ENCODE measurements at regions not wholly inside any gene's neighbourhood (a gene's known extent, or its start where the extent isn't known, plus 50 kb on each side); places are given as distances from the start of the nearest gene placed in this dataset.
"Not testable (repeated sequence)": the region's sequence is repeated elsewhere in the genome, so short reads cannot be mapped to it uniquely, and the experiment has no call there.

- POLR2A ChIA-PET = not testable (repeated sequence)
These were observed 63.8 kb downstream of the NSUN5 start for GRCh38 chr7:73244782-73245311.

DNA sequence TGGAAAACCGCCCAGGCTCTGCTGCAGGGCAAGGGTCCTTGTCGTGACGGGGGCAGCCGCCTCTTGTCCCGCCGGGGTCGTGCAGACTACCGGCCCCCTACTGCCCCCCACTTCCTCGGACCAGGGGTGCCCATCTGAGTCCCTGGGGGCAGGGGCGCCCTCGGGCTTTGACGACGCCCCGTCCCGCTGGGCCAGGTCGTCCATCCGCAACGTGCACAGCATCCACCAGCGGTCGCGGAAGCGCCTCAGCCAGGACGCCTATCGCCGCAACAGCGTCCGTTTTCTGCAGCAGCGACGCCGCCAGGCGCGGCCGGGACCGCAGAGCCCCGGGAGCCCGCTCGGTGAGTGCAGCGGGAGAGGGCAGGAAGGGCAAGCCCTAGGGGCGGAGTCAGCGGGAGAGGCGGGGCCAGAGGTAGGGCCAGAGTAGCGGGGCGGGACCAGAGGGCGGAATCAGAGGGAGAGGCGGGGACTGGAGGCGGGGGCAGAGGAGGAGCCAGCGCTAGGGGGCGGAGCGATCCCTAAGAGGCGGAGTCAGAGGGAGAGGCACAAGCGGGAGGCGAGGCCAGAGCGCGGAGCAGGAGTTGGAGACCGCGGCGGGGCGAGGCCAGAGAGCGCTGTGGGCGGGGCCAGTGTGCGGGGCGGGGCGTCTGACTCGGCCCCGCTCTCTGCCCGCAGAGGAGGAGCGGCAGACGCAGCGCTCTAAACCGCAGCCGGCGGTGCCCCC is 73.5 kb downstream of the NSUN5 start:
- H3K4me3 Mint-ChIP-seq; H3K27ac Mint-ChIP-seq; H3K9me3 Mint-ChIP-seq (ENCODE audit: insufficient read depth); H3K4me1 Mint-ChIP-seq (ENCODE audit: low read depth); H3K36me3 Mint-ChIP-seq (ENCODE audit: low read depth); POLR2A ChIA-PET; CTCF ChIA-PET; H3K27me3 Mint-ChIP-seq (ENCODE audit: low read depth): not testable (repeated sequence)
- DNase-seq = peak; percentile 95
- peak; percentile 96 for ATAC-seq

More at GRCh38 chr7:73244782-73245311, 63.8 kb downstream of the NSUN5 start:
- ATAC-seq; DNase-seq; H3K27ac Mint-ChIP-seq; H3K36me3 Mint-ChIP-seq (ENCODE audit: low read depth); H3K4me1 Mint-ChIP-seq (ENCODE audit: low read depth); H3K9me3 Mint-ChIP-seq (ENCODE audit: insufficient read depth); H3K27me3 Mint-ChIP-seq (ENCODE audit: low read depth); H3K4me3 Mint-ChIP-seq; CTCF ChIA-PET: not testable (repeated sequence)

DNA sequence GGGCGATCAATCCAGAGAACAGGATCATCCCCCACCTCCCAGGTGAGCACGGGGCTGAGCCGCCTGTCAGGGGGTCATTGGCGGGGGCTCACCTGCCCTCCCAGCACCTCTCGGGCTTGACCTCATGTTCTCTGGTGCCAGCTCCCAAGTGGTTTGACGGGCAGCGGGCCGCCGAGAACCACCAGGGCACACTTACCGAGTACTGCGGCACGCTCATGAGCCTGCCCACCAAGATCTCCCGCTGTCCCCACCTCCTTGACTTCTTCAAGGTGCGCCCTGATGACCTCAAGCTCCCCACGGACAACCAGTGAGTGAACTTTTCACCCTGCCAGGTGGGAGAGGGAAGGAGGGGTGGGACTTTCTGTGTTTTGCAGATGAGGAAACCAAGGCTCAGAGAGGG is 82.9 kb downstream of the NSUN5 start:
- CTCF ChIA-PET; ATAC-seq; H3K36me3 Mint-ChIP-seq (ENCODE audit: low read depth); POLR2A ChIA-PET; H3K27ac Mint-ChIP-seq; H3K4me3 Mint-ChIP-seq; H3K9me3 Mint-ChIP-seq (ENCODE audit: insufficient read depth); H3K27me3 Mint-ChIP-seq (ENCODE audit: low read depth); DNase-seq; H3K4me1 Mint-ChIP-seq (ENCODE audit: low read depth): not testable (repeated sequence)

DNA sequence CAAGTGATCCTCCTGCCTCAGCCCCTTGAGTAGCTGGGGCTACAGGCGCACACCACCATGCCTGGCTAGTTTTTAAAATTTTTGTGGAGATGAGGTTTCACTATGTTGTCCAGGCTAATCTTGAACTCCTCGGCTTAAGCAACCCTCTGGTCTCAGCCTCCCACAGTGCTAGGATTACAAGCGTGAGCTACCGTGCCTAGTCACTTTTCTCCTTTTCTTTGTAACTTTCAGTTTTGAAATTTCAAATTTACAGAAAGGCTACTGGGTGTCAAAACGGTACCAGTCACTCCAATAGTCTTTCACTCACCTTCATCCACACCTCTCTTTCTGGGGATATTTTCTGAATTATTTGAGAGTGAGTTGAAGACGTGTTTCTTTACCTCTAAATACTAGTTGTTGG is 86.9 kb downstream of the NSUN5 start:
- ATAC-seq; POLR2A ChIA-PET; H3K9me3 Mint-ChIP-seq (ENCODE audit: insufficient read depth); H3K36me3 Mint-ChIP-seq (ENCODE audit: low read depth); DNase-seq; H3K27ac Mint-ChIP-seq; CTCF ChIA-PET; H3K27me3 Mint-ChIP-seq (ENCODE audit: low read depth); H3K4me3 Mint-ChIP-seq; H3K4me1 Mint-ChIP-seq (ENCODE audit: low read depth): not testable (repeated sequence)

DNA sequence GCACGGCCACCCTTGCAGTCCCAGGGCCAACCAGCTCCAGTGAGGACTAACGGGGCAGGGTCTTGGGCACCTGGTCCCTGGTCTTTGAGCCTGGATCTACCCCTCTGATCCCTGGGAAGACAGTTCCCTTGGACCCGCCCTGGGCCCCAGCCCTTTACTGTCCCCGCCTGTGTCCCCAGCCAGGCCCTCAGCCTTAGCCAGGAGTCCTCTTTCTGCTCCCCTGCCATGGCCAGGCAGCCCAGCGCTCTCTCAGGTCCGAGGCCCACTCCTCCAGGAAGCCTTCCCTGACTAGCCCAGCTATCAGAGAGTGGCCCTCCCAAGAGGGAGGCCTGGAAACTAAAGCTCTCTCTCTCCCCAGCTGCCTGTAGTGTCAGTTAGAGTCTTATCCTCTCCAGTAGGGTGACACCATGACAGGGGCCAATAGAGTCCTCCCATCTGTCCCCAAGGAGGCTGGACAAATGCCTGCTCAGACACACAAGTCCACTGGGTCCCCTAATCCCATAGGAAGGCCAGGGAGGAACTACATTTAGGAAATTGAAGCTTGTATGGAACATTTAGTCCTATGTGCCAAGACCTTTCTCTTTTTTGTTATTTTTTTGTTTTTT is 87.8 kb downstream of the NSUN5 start:
- H3K36me3 Mint-ChIP-seq (ENCODE audit: low read depth); H3K27ac Mint-ChIP-seq; H3K4me3 Mint-ChIP-seq; ATAC-seq; CTCF ChIA-PET; H3K9me3 Mint-ChIP-seq (ENCODE audit: insufficient read depth); H3K27me3 Mint-ChIP-seq (ENCODE audit: low read depth); POLR2A ChIA-PET; H3K4me1 Mint-ChIP-seq (ENCODE audit: low read depth); DNase-seq: not testable (repeated sequence)

DNA sequence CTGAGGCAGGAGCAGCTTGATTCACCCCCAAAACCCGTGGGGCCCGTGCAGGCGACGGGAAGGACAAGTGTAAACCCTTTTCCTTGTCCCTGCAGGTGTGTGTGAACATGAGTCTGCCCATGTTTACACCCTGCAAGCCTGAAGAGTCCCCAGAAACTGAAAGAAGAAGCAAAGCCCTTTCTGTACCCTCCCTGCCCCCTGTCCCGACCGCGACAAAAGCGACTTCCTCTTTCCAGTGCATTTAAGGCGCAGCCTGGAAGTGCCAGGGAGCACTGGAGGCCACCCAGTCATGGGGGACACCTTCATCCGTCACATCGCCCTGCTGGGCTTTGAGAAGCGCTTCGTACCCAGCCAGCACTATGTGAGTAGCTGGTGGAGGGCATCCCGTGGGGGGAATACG is 88.3 kb downstream of the NSUN5 start:
- H3K9me3 Mint-ChIP-seq (ENCODE audit: insufficient read depth); H3K36me3 Mint-ChIP-seq (ENCODE audit: low read depth); DNase-seq; POLR2A ChIA-PET; H3K27ac Mint-ChIP-seq; H3K27me3 Mint-ChIP-seq (ENCODE audit: low read depth); CTCF ChIA-PET; H3K4me3 Mint-ChIP-seq; H3K4me1 Mint-ChIP-seq (ENCODE audit: low read depth): not testable (repeated sequence)
- ATAC-seq = peak; percentile 42

- POLR2A ChIA-PET; H3K4me3 Mint-ChIP-seq; H3K4me1 Mint-ChIP-seq (ENCODE audit: low read depth); H3K27me3 Mint-ChIP-seq (ENCODE audit: low read depth); H3K27ac Mint-ChIP-seq; CTCF ChIA-PET; ATAC-seq; DNase-seq; H3K36me3 Mint-ChIP-seq (ENCODE audit: low read depth); H3K9me3 Mint-ChIP-seq (ENCODE audit: insufficient read depth): not testable (repeated sequence)
These were observed 89.8 kb downstream of the NSUN5 start for GRCh38 chr7:73218802-73219201.

GRCh38 chr7:73216046-73216675 is 92.5 kb downstream of the NSUN5 start:
- H3K27ac Mint-ChIP-seq; CTCF ChIA-PET; H3K4me1 Mint-ChIP-seq (ENCODE audit: low read depth); H3K9me3 Mint-ChIP-seq (ENCODE audit: insufficient read depth); H3K36me3 Mint-ChIP-seq (ENCODE audit: low read depth); POLR2A ChIA-PET; H3K27me3 Mint-ChIP-seq (ENCODE audit: low read depth); H3K4me3 Mint-ChIP-seq; ATAC-seq; DNase-seq: not testable (repeated sequence)

- H3K27ac Mint-ChIP-seq; H3K9me3 Mint-ChIP-seq (ENCODE audit: insufficient read depth); H3K36me3 Mint-ChIP-seq (ENCODE audit: low read depth); H3K27me3 Mint-ChIP-seq (ENCODE audit: low read depth); CTCF ChIA-PET; DNase-seq; POLR2A ChIA-PET; H3K4me3 Mint-ChIP-seq; ATAC-seq; H3K4me1 Mint-ChIP-seq (ENCODE audit: low read depth): not testable (repeated sequence)
These were observed 93.4 kb downstream of the NSUN5 start for GRCh38 chr7:73215232-73215631.

- POLR2A ChIA-PET = not testable (repeated sequence)
These were observed 94.2 kb downstream of the NSUN5 start for GRCh38 chr7:73214471-73214870.

DNA sequence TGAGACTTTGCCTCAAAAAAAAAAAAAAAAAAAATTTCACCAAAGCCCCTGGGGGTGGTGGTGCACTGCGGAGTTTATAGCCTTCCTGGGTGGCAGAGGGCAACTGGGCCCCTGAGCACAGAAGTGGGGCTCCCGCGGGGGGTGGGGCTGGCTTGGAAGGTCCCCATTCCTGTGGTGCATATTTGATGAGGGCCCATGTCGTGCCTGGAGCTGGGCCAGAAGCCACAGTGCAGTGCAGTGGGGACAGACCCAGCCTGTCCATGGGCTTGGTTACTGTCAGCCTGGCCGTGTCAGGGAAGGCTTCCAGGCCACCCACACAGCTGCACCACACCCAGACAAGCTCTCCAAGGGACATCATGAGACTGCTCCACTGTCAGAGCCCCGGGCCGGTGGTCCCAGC is 95.5 kb downstream of the NSUN5 start:
- ATAC-seq, POLR2A ChIA-PET: not testable (repeated sequence)

More at GRCh38 chr7:73214471-73214870, 94.2 kb downstream of the NSUN5 start:
- H3K9me3 Mint-ChIP-seq (ENCODE audit: insufficient read depth); H3K27ac Mint-ChIP-seq; ATAC-seq; CTCF ChIA-PET; H3K4me3 Mint-ChIP-seq; H3K4me1 Mint-ChIP-seq (ENCODE audit: low read depth); DNase-seq; H3K27me3 Mint-ChIP-seq (ENCODE audit: low read depth); H3K36me3 Mint-ChIP-seq (ENCODE audit: low read depth): not testable (repeated sequence)

DNA sequence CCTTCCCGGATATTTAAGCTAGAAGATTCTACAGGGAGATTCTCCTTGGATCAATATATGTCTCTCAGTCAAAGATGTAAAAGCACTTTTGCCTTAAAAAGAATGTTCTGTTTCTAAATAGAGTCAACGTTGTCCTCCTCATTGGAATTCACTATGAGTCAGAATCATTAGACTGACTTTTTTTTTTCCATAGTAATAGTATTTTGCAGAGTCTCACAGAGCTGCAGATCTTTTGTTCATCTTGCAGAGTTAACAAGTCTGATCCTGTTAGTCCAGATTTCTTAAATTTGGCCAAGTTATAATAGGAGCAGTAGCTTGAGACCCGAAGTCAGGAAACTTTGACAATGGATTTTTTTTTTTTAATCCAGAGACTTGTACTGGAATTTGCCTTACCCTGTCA is 103.0 kb downstream of the NSUN5 start:
- H3K4me1 Mint-ChIP-seq (ENCODE audit: low read depth); H3K4me3 Mint-ChIP-seq; ATAC-seq; DNase-seq; H3K27me3 Mint-ChIP-seq (ENCODE audit: low read depth); H3K9me3 Mint-ChIP-seq (ENCODE audit: insufficient read depth); POLR2A ChIA-PET; CTCF ChIA-PET; H3K27ac Mint-ChIP-seq; H3K36me3 Mint-ChIP-seq (ENCODE audit: low read depth): not testable (repeated sequence)

More for the DNA sequence above, 95.5 kb downstream of the NSUN5 start:
- H3K27ac Mint-ChIP-seq; CTCF ChIA-PET; H3K27me3 Mint-ChIP-seq (ENCODE audit: low read depth); H3K4me1 Mint-ChIP-seq (ENCODE audit: low read depth); H3K36me3 Mint-ChIP-seq (ENCODE audit: low read depth); DNase-seq; H3K4me3 Mint-ChIP-seq; H3K9me3 Mint-ChIP-seq (ENCODE audit: insufficient read depth): not testable (repeated sequence)
